MCF 10A (cell line): ENCODE measurements at regions not wholly inside any gene's neighbourhood (a gene's known extent, or its start where the extent isn't known, plus 50 kb on each side); places are given as distances from the start of the nearest gene placed in this dataset.

ENCODE experiments used
- BruUV-seq: library from RNA; stranded (reverse); fragments of 400-500 nt; replicated peaks from 2 replicates; lab custom pipeline; 2021; lab: Mats Ljungman, UMichigan
- CTCF ChIA-PET: fragments of 300-600 bp; sonication (Branson Sonifier 250); formaldehyde crosslinking; extraction: SDS; loops from one replicate; lab custom pipeline; 2021; ENCODE audit warnings: antibody characterized with exemption, inconsistent platforms; lab: Yijun Ruan, JAX
- POLR2A ChIA-PET: fragments of 300-600, 350-650 bp; sonication (Branson Sonifier 250); formaldehyde crosslinking; extraction: SDS; loops from one replicate; lab custom pipeline; 2020; ENCODE audit warnings: antibody characterized with exemption, inconsistent platforms; lab: Yijun Ruan, JAX
- DNase-seq: peaks from one replicate; pipeline ENCODE4 v3.0.0-alpha.2; 2018; ENCODE audit not compliant: unreplicated experiment
- H3K27ac Mint-ChIP-seq: one replicate; pipeline ENCODE4 v1.8.0; 2022; ENCODE audit warnings: mild to moderate bottlenecking, low read depth, mixed read lengths; ENCODE audit not compliant: unreplicated experiment
- H3K27me3 Mint-ChIP-seq: one replicate; pipeline ENCODE4 v1.8.0; 2022; ENCODE audit warnings: mixed read lengths; ENCODE audit not compliant: insufficient read depth, unreplicated experiment
- H3K36me3 Mint-ChIP-seq: one replicate; pipeline ENCODE4 v1.8.0; 2022; ENCODE audit warnings: mild to moderate bottlenecking, moderate library complexity, mixed read lengths; ENCODE audit not compliant: insufficient read depth, unreplicated experiment
- H3K4me1 Mint-ChIP-seq: one replicate; pipeline ENCODE4 v1.8.0; 2022; ENCODE audit warnings: mixed read lengths; ENCODE audit not compliant: insufficient read depth, unreplicated experiment
- H3K4me3 Mint-ChIP-seq: one replicate; pipeline ENCODE4 v1.8.0; 2022; ENCODE audit warnings: mild to moderate bottlenecking, moderate library complexity, mixed read lengths; ENCODE audit not compliant: unreplicated experiment
- H3K9me3 Mint-ChIP-seq: one replicate; pipeline ENCODE4 v1.8.0; 2022; ENCODE audit warnings: mixed read lengths; ENCODE audit not compliant: unreplicated experiment
- intact Hi-C: fragments of 100-400 bp; cut with micrococcal nuclease; formaldehyde crosslinking; loops from 2 replicates; pipeline ENCODE4 v1.14.1; 2022
- TF ChIP-seq, protein P1 (sequence below): fragments of 200-600 bp; IDR thresholded peaks from one replicate; pipeline ENCODE4 v1.8.0; 2022; ENCODE audit warnings: antibody characterized with exemption, mild to moderate bottlenecking; ENCODE audit not compliant: unreplicated experiment

DNA sequence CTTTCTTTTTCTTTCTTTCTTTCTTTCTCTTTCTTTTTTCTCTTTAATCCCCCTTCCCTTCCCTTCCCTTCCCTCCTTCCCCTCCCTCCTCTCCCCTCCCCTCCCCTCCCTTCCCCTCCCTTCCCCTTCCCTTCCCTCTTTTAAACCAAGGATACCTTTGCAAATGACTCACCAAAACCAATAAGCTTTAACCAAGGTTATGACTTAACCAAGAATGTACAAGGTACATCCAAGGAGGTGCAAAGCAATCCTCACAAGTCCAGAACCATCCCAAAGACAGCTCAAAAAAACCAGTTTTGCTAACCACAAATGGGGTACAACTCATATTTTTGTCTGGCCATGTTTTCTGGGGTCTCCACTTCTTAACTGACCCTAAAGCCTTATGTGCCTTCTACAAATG is 174.7 kb upstream of the PPP1R2C start:
- intact Hi-C loops, result no loop called here
- DNase-seq, result no peak
- ChIA-PET CTCF (no interaction called here), POLR2A (no interaction called here)
- Mint-ChIP-seq H3K36me3 (peaks cover 7% of the 10 kb centered on the region), H3K4me1 (no peaks in the 10 kb centered on the region), H3K4me3 (no peak overlapping the region), H3K27me3 (peaks cover 37% of the 10 kb centered on the region), H3K9me3 (no peaks in the 10 kb centered on the region), H3K27ac (no peak overlapping the region)
- BruUV-seq, result no TSS peak
- TF ChIP-seq, protein P1, sequence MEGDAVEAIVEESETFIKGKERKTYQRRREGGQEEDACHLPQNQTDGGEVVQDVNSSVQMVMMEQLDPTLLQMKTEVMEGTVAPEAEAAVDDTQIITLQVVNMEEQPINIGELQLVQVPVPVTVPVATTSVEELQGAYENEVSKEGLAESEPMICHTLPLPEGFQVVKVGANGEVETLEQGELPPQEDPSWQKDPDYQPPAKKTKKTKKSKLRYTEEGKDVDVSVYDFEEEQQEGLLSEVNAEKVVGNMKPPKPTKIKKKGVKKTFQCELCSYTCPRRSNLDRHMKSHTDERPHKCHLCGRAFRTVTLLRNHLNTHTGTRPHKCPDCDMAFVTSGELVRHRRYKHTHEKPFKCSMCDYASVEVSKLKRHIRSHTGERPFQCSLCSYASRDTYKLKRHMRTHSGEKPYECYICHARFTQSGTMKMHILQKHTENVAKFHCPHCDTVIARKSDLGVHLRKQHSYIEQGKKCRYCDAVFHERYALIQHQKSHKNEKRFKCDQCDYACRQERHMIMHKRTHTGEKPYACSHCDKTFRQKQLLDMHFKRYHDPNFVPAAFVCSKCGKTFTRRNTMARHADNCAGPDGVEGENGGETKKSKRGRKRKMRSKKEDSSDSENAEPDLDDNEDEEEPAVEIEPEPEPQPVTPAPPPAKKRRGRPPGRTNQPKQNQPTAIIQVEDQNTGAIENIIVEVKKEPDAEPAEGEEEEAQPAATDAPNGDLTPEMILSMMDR, result no peak

DNA sequence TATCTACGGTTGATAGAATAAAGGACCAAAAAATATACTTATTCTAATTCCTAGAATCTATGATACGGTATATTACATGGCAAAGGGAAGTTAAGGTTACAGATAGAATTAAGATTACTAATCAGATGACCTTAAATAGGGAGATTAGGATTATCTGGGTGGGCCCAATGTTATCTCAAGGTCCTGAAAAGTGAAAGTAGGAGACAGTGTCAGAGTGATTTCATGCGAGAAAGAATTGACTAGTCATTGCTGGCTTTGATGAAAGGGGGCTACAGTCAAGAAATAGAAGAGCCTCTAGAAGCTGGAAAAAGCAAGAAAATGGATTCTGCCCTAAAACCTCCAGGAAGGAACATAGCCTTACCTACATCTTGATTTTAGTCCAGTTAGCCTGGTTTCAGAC is 176.9 kb upstream of the PPP1R2C start:
- Mint-ChIP-seq H3K9me3 (no peaks in the 10 kb centered on the region), H3K27ac (no peak overlapping the region), H3K36me3 (no peaks in the 10 kb centered on the region), H3K27me3 (peaks cover 20% of the 10 kb centered on the region), H3K4me3 (no peak overlapping the region), H3K4me1 (no peaks in the 10 kb centered on the region)
- TF ChIP-seq, protein P1, result no peak
- POLR2A ChIA-PET, result no interaction called here
- CTCF ChIA-PET, result interaction anchor here (0.8 kb wide), 1 partner anchor 17 kb away, joined by 3 read pairs; no protein-coding TSS in a partner anchor
- no TSS peak for BruUV-seq
- intact Hi-C loops, result no loop called here
- no peak for DNase-seq

DNA sequence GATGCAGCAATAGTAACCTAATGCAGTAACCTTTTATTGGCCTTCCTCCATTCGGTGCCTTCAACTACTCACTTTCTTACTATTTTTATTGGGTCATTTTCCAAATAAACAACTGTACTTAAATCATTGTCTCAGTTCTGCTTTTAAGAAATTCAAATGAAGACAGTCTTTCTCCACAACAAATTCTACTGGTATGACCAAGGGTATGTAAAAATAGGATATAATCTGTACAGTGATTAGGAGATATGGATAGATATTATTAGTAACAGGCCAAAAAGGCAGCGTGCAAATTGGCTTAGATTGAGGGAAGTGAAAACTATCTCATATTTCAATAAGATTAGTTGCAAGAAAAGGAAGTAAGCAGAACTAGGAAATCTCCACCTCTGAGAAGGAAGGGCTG is 177.4 kb upstream of the PPP1R2C start:
- intact Hi-C loops, result no loop called here
- H3K9me3 Mint-ChIP-seq, result no peaks in the 10 kb centered on the region
- no peak for DNase-seq
- TF ChIP-seq, protein P1, result no peak
- H3K27me3 Mint-ChIP-seq, result peaks cover 20% of the 10 kb centered on the region
- CTCF ChIA-PET, result interaction anchor here (0.6 to 0.8 kb wide), 2 partner anchors 16 to 141 kb away, joined by 3 to 4 read pairs; no protein-coding TSS in a partner anchor
- no peak overlapping the region for H3K4me3 Mint-ChIP-seq
- no TSS peak for BruUV-seq
- no peaks in the 10 kb centered on the region for H3K4me1 Mint-ChIP-seq
- H3K36me3 Mint-ChIP-seq, result no peaks in the 10 kb centered on the region
- no peak overlapping the region for H3K27ac Mint-ChIP-seq
- POLR2A ChIA-PET, result interaction anchor here (0.6 kb wide), 1 partner anchor 338 kb away, joined by 3 read pairs; no protein-coding TSS in a partner anchor

DNA sequence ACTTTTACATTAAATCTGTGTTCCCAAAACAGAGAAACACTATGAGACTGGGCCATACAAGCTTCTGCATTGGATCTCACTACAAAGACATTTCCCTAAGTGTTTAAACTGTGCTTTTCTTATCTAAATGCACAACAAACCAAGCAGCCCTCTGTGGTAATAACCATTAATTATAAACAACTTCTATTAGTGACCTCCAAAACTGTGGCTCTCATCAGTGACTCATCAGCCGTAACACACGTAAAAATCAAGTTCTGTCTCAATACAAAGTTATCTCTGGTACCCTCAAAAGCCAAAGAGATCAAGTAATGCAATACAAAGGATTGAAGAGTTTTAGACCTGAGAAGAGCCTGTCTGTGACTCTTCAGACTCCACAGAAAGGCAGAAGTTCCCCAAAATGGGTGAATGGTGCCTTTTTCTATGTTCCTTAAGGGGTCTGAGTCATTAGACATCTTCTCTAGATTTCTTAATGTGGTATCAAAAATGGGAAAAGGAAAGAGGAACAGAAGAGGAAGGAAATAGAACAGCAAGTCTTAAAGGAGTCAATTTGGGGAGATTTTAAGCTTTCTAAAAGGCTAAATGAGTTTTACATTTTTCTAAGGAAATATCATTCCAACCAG is 189.8 kb upstream of the PPP1R2C start:
- ChIA-PET POLR2A (interaction anchor here (1.2 to 2.2 kb wide), 2 partner anchors 9 to 39 kb away, joined by 6 to 7 read pairs; no protein-coding TSS in a partner anchor), CTCF (interaction anchor here (0.6 kb wide), 1 partner anchor 935 kb away, joined by 3 read pairs; no protein-coding TSS in a partner anchor)
- DNase-seq, result no peak
- H3K27ac Mint-ChIP-seq, result no peak overlapping the region
- H3K27me3 Mint-ChIP-seq, result peaks cover 19% of the 10 kb centered on the region
- peaks cover 6% of the 10 kb centered on the region for H3K4me1 Mint-ChIP-seq
- no peaks in the 10 kb centered on the region for H3K9me3 Mint-ChIP-seq
- intact Hi-C loops, result no loop called here
- no TSS peak for BruUV-seq
- H3K36me3 Mint-ChIP-seq, result no peaks in the 10 kb centered on the region
- no peak overlapping the region for H3K4me3 Mint-ChIP-seq
- TF ChIP-seq, protein P1, result no peak
